ENCODE measurements at regions not wholly inside any gene's neighbourhood (a gene's known extent, or its start where the extent isn't known, plus 50 kb on each side); places are given as distances from the start of the nearest gene placed in this dataset.

GRCh38 chr1:244157731-244158438 is 106.8 kb downstream of the ZBTB18 start:
- DNase-seq, result no peak

GRCh38 chr1:244159646-244160045 is 108.6 kb downstream of the ZBTB18 start:
- DNase-seq, result no peak

GRCh38 chr1:244160455-244161235 is 109.6 kb downstream of the ZBTB18 start:
- DNase-seq, result no peak

- DNase-seq, result no peak
These were observed 110.1 kb downstream of the ZBTB18 start for GRCh38 chr1:244161236-244161510.

GRCh38 chr1:244162786-244163530 is 111.9 kb downstream of the ZBTB18 start:
- no peak for DNase-seq

- DNase-seq, result no peak
These were observed 112.9 kb downstream of the ZBTB18 start for GRCh38 chr1:244163861-244164510.

GRCh38 chr1:244164511-244164890 is 113.4 kb downstream of the ZBTB18 start:
- DNase-seq, result no peak

GRCh38 chr1:244165021-244165420 is 113.9 kb downstream of the ZBTB18 start:
- no peak for DNase-seq

- no peak for DNase-seq
These were observed 114.6 kb downstream of the ZBTB18 start for GRCh38 chr1:244165701-244166100.

- no peak for DNase-seq
These were observed 120.3 kb downstream of the ZBTB18 start for GRCh38 chr1:244171241-244171985.

GRCh38 chr1:244173240-244173639 is 122.2 kb downstream of the ZBTB18 start:
- DNase-seq, result no peak

GRCh38 chr1:244173769-244174168 is 122.7 kb downstream of the ZBTB18 start:
- no peak for DNase-seq

GRCh38 chr1:244174922-244175521 is 123.9 kb downstream of the ZBTB18 start:
- no peak for DNase-seq

- DNase-seq, result no peak
These were observed 125.1 kb downstream of the ZBTB18 start for GRCh38 chr1:244176201-244176600.

GRCh38 chr1:244180256-244180655 is 129.2 kb downstream of the ZBTB18 start:
- DNase-seq, result no peak

GRCh38 chr1:244181867-244182266 is 130.8 kb downstream of the ZBTB18 start:
- no peak for DNase-seq

- DNase-seq, result no peak
These were observed 132.0 kb downstream of the ZBTB18 start for GRCh38 chr1:244183037-244183436.

- no peak for DNase-seq
These were observed 135.3 kb downstream of the ZBTB18 start for GRCh38 chr1:244186372-244186771.

GRCh38 chr1:244187310-244187709 is 136.2 kb downstream of the ZBTB18 start:
- no peak for DNase-seq

GRCh38 chr1:244191581-244191980 is 140.5 kb downstream of the ZBTB18 start:
- DNase-seq, result no peak

- no peak for DNase-seq
These were observed 141.2 kb downstream of the ZBTB18 start for GRCh38 chr1:244192325-244192724.

GRCh38 chr1:244196571-244197285 is 145.6 kb downstream of the ZBTB18 start:
- DNase-seq, result no peak

Data from activated CD4-positive, alpha-beta T cell treated with anti-CD3 and anti-CD28 coated beads, Interleukin-2, amount 50 U/mL, for 4 hours (primary cell).